ENCODE measurements at regions not wholly inside any gene's neighbourhood (a gene's known extent, or its start where the extent isn't known, plus 50 kb on each side); places are given as distances from the start of the nearest gene placed in this dataset.

DNA sequence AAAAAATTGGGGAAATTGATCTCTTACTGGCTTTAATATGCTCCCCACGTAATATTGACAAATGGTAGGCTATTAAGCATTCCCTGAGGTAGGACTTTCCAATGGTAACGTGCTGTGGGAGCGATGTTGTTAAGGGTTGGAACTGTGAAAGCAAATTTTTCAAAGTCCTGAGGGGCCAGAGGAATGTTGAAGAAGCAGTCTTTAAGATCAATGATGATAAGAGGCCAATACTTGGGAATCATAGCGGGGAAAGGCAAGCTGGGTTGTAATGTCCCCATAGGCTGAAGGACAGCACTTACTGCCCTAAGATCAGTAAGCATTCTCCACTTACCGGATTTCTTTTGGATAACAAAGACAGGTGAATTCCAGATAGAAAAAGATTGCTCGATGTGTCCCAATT is 69.6 kb upstream of the ARL4D start:
- Mint-ChIP-seq H3K4me3 (no peak overlapping the region), H3K9me3 (ENCODE audit: insufficient read depth) (no peaks in the 10 kb centered on the region), H3K27me3 (ENCODE audit: low read depth) (peaks cover 26% of the 10 kb centered on the region), H3K4me1 (ENCODE audit: low read depth) (peaks cover 6% of the 10 kb centered on the region), H3K27ac (no peak overlapping the region), H3K36me3 (ENCODE audit: low read depth) (no peaks in the 10 kb centered on the region)
- DNase-seq (no peak), ATAC-seq (no peak)
- POLR2A ChIA-PET, result interaction anchor here (0.7 kb wide), 1 partner anchor 31 kb away, joined by 3 read pairs; no protein-coding TSS in a partner anchor
- CTCF ChIA-PET, result interaction anchor here (0.8 to 2.2 kb wide), 2 partner anchors 10 to 155 kb away, joined by 3 to 8 read pairs; partner anchors contain the start of gene DHX8

DNA sequence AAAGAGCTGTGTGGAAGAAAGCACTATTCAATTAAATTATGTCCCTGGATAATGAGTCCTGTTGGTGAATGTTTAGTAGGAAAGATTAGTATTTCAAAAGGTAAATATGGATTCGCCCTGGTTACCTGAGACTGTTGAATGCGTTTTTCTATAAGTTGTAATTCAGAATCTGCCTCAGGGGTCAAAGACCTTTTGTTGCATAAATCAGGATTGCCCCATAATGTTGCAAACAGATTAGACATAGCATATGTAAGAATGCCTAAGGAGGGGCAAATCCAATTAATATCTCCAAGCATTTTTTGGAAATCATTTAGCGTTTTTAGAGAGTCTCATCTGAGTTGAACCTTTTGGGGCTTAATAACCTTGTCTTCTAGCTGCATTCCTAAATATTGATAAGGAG is 70.1 kb upstream of the ARL4D start:
- no peaks in the 10 kb centered on the region for H3K36me3 Mint-ChIP-seq (ENCODE audit: low read depth)
- ChIA-PET CTCF (interaction anchor here (2.2 kb wide), 1 partner anchor 11 kb away, joined by 8 read pairs; no protein-coding TSS in a partner anchor), POLR2A (interaction anchor here (0.7 to 1.9 kb wide), 2 partner anchors 32 to 40 kb away, joined by 3 to 12 read pairs; no protein-coding TSS in a partner anchor)
- ATAC-seq (no peak), DNase-seq (no peak)
- no peak overlapping the region for H3K27ac Mint-ChIP-seq
- peaks cover 26% of the 10 kb centered on the region for H3K27me3 Mint-ChIP-seq (ENCODE audit: low read depth)
- H3K4me3 Mint-ChIP-seq, result no peak overlapping the region
- peaks cover 1% of the 10 kb centered on the region for H3K4me1 Mint-ChIP-seq (ENCODE audit: low read depth)
- H3K9me3 Mint-ChIP-seq (ENCODE audit: insufficient read depth), result no peaks in the 10 kb centered on the region

DNA sequence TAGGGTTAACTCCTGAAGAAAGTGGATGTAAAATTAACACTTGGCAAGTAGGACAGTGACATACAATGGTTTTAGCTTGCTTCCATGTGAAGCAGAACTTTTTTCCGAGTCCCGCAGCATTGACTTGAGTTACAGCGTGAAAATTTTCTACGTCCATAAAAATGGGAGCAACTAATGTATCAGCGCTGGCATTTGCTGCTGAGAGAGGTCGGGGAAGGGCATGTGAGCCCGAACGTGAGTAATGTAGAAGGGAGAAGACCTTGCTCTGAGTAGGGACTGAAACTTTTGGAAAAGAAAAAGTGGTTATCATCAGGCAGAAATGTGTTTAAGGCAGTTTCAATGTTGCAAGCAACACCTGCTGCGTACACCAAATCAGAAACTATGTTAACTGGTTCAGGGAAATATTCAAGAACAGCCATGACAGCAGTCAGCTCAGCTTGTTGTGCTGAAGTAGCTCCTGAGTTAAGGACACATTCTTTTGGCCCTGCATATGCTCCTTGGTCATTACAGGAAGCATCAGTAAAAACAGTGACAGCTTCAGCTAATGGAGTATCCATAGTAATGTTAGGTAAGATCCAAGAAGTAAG is 70.9 kb upstream of the ARL4D start:
- ChIA-PET CTCF (interaction anchor here (0.7 kb wide), 1 partner anchor 156 kb away, joined by 4 read pairs; the partner anchor contains the start of gene DHX8), POLR2A (interaction anchor here (1.4 to 1.9 kb wide), 2 partner anchors 33 to 40 kb away, joined by 6 to 12 read pairs; no protein-coding TSS in a partner anchor)
- DNase-seq (no peak), ATAC-seq (no peak)
- peaks cover 26% of the 10 kb centered on the region for H3K27me3 Mint-ChIP-seq (ENCODE audit: low read depth)
- H3K9me3 Mint-ChIP-seq (ENCODE audit: insufficient read depth), result no peaks in the 10 kb centered on the region
- no peak overlapping the region for H3K27ac Mint-ChIP-seq
- H3K4me1 Mint-ChIP-seq (ENCODE audit: low read depth), result no peaks in the 10 kb centered on the region
- no peak overlapping the region for H3K4me3 Mint-ChIP-seq
- H3K36me3 Mint-ChIP-seq (ENCODE audit: low read depth), result no peaks in the 10 kb centered on the region

DNA sequence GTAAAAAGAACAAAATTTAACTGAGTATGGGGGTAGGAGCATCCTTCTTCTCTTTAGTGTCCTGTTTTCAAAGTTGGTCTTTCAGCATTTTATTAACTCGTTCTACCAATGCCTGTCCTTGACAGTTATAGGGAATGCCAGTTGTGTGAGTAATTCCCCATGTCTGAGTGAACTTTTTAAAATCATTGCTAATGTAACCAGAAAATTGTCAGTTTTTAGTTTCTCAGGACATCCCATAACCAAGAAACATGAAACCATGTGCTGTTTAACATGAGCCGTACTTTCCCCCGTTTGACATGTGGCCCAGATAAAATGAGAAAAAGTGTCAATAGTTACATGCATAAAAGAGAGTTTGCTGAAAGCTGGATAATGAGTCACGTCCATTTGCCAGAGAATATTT is 71.4 kb upstream of the ARL4D start:
- Mint-ChIP-seq H3K4me3 (no peak overlapping the region), H3K4me1 (ENCODE audit: low read depth) (no peaks in the 10 kb centered on the region), H3K9me3 (ENCODE audit: insufficient read depth) (no peaks in the 10 kb centered on the region), H3K27ac (no peak overlapping the region), H3K27me3 (ENCODE audit: low read depth) (peaks cover 24% of the 10 kb centered on the region), H3K36me3 (ENCODE audit: low read depth) (no peaks in the 10 kb centered on the region)
- ChIA-PET POLR2A (interaction anchor here (1.4 to 1.9 kb wide), 2 partner anchors 33 to 41 kb away, joined by 6 to 12 read pairs; no protein-coding TSS in a partner anchor), CTCF (interaction anchor here (0.7 kb wide), 1 partner anchor 157 kb away, joined by 4 read pairs; the partner anchor contains the start of gene DHX8)
- no peak for ATAC-seq
- no peak for DNase-seq

DNA sequence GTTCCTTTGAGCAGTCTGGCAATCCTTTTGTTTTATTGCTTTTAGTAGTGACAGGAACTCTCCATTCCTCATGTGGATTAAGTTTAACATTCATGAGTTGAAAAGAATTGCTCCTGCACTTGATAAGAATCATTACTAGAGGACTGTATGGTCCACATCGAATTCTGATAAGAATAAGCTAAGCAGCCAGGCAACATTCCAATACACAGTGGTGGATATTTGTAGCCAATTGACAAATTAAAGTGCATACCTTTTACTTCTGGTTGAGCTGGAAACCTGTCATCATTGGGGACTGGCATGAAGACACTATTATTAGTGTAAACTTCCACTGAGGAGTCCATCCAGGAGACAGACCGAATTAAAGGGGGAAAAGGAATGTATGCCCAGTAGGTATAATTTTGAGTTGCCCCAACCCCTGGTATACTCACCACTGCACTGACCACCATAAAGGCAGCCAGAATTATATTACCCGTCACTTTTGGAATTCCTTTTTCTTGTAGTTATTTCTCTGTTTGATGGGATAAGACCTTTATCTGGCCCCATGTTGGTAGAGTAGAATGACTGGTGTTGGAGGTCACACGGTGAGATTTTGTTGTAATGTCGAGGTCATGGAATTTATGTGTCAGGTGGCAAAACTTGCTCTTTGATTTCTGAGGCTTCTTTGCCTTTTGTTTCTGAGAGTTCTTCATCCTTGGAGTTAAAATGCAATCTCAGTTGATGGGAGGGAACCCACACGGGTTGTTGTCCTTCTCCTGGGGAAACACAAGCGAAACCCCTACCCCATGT is 72.1 kb upstream of the ARL4D start:
- no peaks in the 10 kb centered on the region for H3K4me1 Mint-ChIP-seq (ENCODE audit: low read depth)
- DNase-seq (no peak), ATAC-seq (no peak)
- no peaks in the 10 kb centered on the region for H3K9me3 Mint-ChIP-seq (ENCODE audit: insufficient read depth)
- no peaks in the 10 kb centered on the region for H3K36me3 Mint-ChIP-seq (ENCODE audit: low read depth)
- H3K4me3 Mint-ChIP-seq, result no peak overlapping the region
- peaks cover 23% of the 10 kb centered on the region for H3K27me3 Mint-ChIP-seq (ENCODE audit: low read depth)
- ChIA-PET POLR2A (interaction anchor here (1.3 to 1.4 kb wide), 2 partner anchors 34 kb away, joined by 4 to 6 read pairs; no protein-coding TSS in a partner anchor), CTCF (interaction anchor here (1.4 kb wide), 1 partner anchor 8 kb away, joined by 5 read pairs; no protein-coding TSS in a partner anchor)
- no peak overlapping the region for H3K27ac Mint-ChIP-seq

DNA sequence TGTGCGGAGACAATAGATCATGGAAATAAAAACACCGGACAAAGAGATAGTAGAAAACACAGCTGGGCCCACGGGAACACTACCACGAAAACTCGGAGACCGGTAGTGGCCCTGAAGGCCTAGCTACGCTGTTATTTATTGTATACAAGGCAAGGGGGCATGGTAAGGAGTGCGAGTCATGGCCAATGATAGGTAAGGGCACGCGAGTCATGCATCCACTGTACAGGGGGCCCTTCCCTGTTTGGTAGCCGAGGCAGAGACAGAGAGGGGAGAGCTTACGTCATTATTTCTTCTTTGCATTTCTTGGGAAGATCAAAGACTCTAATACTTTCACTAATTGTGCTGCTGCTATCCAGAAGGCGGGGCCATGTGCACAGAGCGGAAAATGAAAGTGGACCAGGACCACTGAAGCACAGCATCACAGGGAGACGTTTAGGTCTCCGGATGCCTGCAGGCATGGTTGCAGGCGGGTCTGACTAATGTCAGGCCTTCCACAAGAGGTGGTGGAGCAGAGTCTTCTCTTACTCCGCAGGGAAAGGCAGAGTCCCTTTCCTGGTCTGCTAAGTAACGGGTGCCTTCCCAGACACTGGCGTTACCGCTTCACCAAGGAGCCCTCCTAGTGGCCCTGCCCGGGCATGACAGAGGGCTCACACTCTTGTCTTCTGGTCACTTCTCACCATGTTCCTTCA is 74.4 kb upstream of the ARL4D start:
- Mint-ChIP-seq H3K9me3 (ENCODE audit: insufficient read depth) (no peaks in the 10 kb centered on the region), H3K27ac (no peak overlapping the region), H3K4me1 (ENCODE audit: low read depth) (no peaks in the 10 kb centered on the region), H3K4me3 (no peak overlapping the region), H3K27me3 (ENCODE audit: low read depth) (peaks cover 23% of the 10 kb centered on the region), H3K36me3 (ENCODE audit: low read depth) (peaks cover 4% of the 10 kb centered on the region)
- no peak for ATAC-seq
- ChIA-PET CTCF (interaction anchor here (0.7 to 1.4 kb wide), 2 partner anchors 10 to 161 kb away, joined by 3 to 4 read pairs; no protein-coding TSS in a partner anchor), POLR2A (interaction anchor here (0.6 to 1.2 kb wide), 2 partner anchors 10 to 44 kb away, joined by 3 to 4 read pairs; no protein-coding TSS in a partner anchor)
- no peak for DNase-seq

DNA sequence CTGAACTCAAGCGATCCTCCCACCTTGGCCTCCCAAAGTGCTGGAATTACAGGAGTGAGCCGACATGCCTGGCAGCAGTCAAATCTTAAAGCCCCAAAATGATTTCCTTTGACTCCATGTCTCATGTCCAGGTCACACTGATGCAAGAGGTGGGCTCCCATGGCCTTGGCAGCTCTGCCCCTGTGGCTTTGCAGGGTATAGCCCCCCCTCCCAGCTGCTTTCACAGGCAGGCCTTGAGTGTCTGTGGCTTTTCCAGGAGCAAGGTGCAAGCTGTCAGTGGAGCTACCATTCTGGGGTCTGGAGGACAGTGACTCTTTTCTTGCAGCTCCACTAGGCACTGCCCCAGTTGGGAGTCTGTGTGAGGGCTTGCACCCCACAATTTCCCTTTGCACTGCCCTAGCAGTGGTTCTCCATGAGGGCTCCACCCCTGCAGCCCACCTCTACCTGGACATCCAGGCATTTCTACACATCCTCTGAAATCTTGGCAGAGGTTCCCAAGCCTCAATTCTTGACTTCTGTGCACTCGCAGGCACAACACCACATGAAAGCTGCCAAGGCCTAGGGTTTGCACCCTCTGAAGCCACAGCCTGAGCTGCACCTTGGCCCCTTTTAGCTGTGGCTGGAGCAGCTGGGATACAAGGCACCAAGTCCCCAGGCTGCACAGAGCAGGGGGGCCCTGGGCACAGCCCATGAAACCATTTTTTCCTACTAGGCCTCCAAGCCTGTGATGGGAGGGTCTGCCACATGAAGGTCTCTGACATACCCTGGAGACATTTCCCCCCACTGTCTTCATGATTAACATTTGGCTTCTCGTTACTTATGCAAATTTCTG is 79.3 kb upstream of the ARL4D start:
- Mint-ChIP-seq H3K27me3 (ENCODE audit: low read depth) (no peaks in the 10 kb centered on the region), H3K9me3 (ENCODE audit: insufficient read depth) (no peaks in the 10 kb centered on the region), H3K4me3 (no peak overlapping the region), H3K4me1 (ENCODE audit: low read depth) (peaks cover 16% of the 10 kb centered on the region), H3K27ac (no peak overlapping the region), H3K36me3 (ENCODE audit: low read depth) (peaks cover 10% of the 10 kb centered on the region)
- DNase-seq, result no peak
- CTCF ChIA-PET, result no interaction called here
- POLR2A ChIA-PET, result no interaction called here
- no peak for ATAC-seq

DNA sequence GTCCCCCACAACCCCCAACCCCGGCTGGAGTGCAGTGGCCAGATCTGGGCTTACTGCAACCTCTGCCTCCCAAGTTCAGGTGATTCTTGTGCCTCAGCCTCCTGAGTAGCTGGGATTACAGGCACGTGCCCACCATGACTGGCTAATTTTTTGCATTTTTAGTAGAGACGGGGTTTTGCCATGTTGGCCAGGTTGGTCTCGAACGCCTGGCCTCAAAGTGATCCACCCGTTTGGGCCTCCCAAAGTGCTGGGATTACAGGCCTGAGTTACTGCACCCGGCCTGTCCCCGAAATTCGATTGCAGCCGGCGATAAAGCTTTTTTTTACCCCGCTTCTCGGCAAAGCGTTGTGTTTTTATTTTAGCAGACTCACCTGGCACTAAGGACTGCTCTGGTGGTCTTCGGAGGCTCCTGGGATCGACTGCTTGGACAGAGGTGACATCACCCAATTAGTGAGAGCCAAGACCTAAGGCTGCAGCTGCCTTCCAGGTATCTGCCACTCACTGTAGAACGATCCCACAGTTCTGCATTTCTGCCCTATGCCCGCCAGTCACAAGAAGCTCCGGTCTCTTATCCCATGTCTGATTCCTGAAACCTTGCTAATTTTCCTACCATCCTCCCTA is 82.2 kb upstream of the ARL4D start:
- peak overlapping the region; percentile 67 for H3K27ac Mint-ChIP-seq
- H3K4me3 Mint-ChIP-seq, result peak overlapping the region; percentile 15
- CTCF ChIA-PET, result interaction anchor here (2.7 kb wide), 1 partner anchor 105 kb away, joined by 16 read pairs; the partner anchor contains the start of gene TMEM106A
- POLR2A ChIA-PET, result interaction anchor here (0.9 to 6.2 kb wide), 17 partner anchors 10 to 351 kb away, joined by 3 to 253 read pairs (median 17); partner anchors contain the start of genes BRCA1, NBR1 and TMEM106A
- H3K9me3 Mint-ChIP-seq (ENCODE audit: insufficient read depth), result no peaks in the 10 kb centered on the region
- peaks cover 10% of the 10 kb centered on the region for H3K36me3 Mint-ChIP-seq (ENCODE audit: low read depth)
- no peaks in the 10 kb centered on the region for H3K27me3 Mint-ChIP-seq (ENCODE audit: low read depth)
- DNase-seq (peak; percentile 40), ATAC-seq (no peak)
- peaks cover 18% of the 10 kb centered on the region for H3K4me1 Mint-ChIP-seq (ENCODE audit: low read depth)

DNA sequence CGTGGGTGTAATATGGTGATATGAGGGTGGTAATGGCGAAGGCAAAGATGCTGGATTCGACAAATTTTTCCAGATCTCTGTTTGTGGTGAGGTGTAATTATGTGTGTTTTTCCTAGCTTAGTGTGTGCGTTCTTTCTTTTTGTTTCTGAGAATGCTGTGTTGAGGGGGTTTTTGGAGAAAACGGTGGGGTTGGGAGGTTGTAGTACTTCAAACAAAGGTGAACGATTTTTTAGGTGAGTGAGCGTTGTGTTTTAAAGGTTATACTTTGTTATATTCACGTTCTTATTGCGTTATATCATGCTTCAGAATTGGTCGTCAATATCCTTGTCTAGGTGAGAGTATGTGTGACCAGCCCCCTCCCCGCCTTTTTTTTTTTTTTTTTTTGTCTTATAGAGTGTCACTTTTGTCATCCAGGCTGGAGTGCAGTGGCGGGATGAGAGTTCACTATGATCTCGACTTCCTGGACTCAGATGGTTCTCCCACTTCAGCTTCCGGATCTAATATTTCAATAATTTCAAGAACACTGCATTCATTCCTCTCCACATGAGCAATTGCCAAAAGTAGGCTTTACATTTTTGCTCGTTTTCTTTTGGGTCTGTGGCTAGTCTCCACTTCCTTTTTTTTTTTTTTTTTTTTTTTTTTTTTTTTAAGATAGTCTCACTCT is 82.2 kb upstream of the RNU2-1 start:
- CTCF ChIA-PET, result interaction anchor here (1.0 to 2.7 kb wide), 6 partner anchors 94 to 289 kb away, joined by 3 to 16 read pairs (median 5); partner anchors contain the start of genes DHX8 and TMEM106A
- Mint-ChIP-seq H3K27me3 (ENCODE audit: low read depth) (no peaks in the 10 kb centered on the region), H3K4me1 (ENCODE audit: low read depth) (peaks cover 18% of the 10 kb centered on the region), H3K36me3 (ENCODE audit: low read depth) (peaks cover 10% of the 10 kb centered on the region), H3K4me3 (no peak overlapping the region), H3K9me3 (ENCODE audit: insufficient read depth) (no peaks in the 10 kb centered on the region), H3K27ac (no peak overlapping the region)
- DNase-seq (no peak), ATAC-seq (no peak)
- POLR2A ChIA-PET, result interaction anchor here (0.6 to 6.2 kb wide), 58 partner anchors 9 to 928 kb away, joined by 3 to 253 read pairs (median 5); partner anchors contain the start of genes BECN1, BRCA1, DHX8 and IFI35

DNA sequence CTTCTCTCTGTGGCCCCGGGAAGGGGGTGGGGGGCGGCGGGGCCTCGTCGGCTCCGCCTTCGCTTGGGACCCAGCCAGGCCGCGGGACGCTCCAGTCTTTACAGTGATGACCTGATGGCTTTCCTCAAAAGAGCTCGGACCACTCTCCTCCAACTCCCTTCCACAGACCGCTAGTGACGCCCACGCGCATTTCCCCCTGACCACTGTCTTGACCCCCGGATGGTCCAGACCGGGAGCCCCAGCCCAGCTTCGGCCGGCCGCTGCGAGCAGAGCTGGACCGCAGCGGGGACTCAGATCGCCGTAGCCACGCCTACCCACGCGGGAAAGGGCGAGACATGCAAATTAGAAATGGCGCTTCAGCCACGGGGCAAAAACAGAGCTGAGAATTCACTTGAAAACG is 81.6 kb upstream of the RNU2-1 start:
- CTCF ChIA-PET, result interaction anchor here (1.0 to 2.7 kb wide), 6 partner anchors 93 to 288 kb away, joined by 3 to 16 read pairs (median 5); partner anchors contain the start of genes DHX8 and TMEM106A
- POLR2A ChIA-PET, result interaction anchor here (0.7 to 6.2 kb wide), 55 partner anchors 9 to 927 kb away, joined by 3 to 253 read pairs (median 5); partner anchors contain the start of genes BECN1, BRCA1, DHX8 and IFI35
- no peak for DNase-seq

More for the DNA sequence above, 81.6 kb upstream of the RNU2-1 start:
- no peak for ATAC-seq
- H3K4me3 Mint-ChIP-seq, result no peak overlapping the region
- peaks cover 18% of the 10 kb centered on the region for H3K4me1 Mint-ChIP-seq (ENCODE audit: low read depth)
- H3K27me3 Mint-ChIP-seq (ENCODE audit: low read depth), result no peaks in the 10 kb centered on the region
- no peak overlapping the region for H3K27ac Mint-ChIP-seq
- peaks cover 10% of the 10 kb centered on the region for H3K36me3 Mint-ChIP-seq (ENCODE audit: low read depth)
- H3K9me3 Mint-ChIP-seq (ENCODE audit: insufficient read depth), result no peaks in the 10 kb centered on the region
